Activated CD4-positive, alpha-beta T cell treated with anti-CD3 and anti-CD28 coated beads for 36 hours (primary cell): ENCODE measurements at regions not wholly inside any gene's neighbourhood (a gene's known extent, or its start where the extent isn't known, plus 50 kb on each side); places are given as distances from the start of the nearest gene placed in this dataset.

Experiments used
- ATAC-seq: fragments of 200-7000 bp; cut with Tn5 transposase; one replicate; pipeline ENCODE4 v1.10.0; 2021; ENCODE audit warnings: mild to moderate bottlenecking, moderate library complexity
- CTCF ChIA-PET: fragments of 350-600 bp; sonication (Branson Sonifier 250); formaldehyde crosslinking; loops from one replicate; lab custom pipeline; 2021; ENCODE audit warnings: antibody characterized with exemption; lab: Charles Lee
- POLR2A ChIA-PET: fragments of 350-600 bp; sonication (Branson Sonifier 250); formaldehyde crosslinking; loops from one replicate; lab custom pipeline; 2021; ENCODE audit warnings: antibody characterized with exemption, inconsistent platforms; lab: Charles Lee
- DNase-seq: peaks from one replicate; pipeline ENCODE4 v3.0.0-alpha.2; 2020
- H3K27ac Mint-ChIP-seq: one replicate; pipeline ENCODE4 v1.8.0; 2021; ENCODE audit warnings: mixed read lengths
- H3K27me3 Mint-ChIP-seq: one replicate; pipeline ENCODE4 v1.8.0; 2021; ENCODE audit warnings: mixed read lengths
- H3K36me3 Mint-ChIP-seq: one replicate; pipeline ENCODE4 v1.8.0; 2021; ENCODE audit warnings: low read depth, mixed read lengths
- H3K4me1 Mint-ChIP-seq: one replicate; pipeline ENCODE4 v1.8.0; 2021; ENCODE audit warnings: mixed read lengths
- H3K4me3 Mint-ChIP-seq: one replicate; pipeline ENCODE4 v1.8.0; 2021; ENCODE audit warnings: mild to moderate bottlenecking, moderate library complexity, mixed read lengths
- H3K9me3 Mint-ChIP-seq: one replicate; pipeline ENCODE4 v1.8.0; 2021; ENCODE audit warnings: low read depth, mixed read lengths
- intact Hi-C, 2 experiments: fragments of 100-400 bp; cut with DNase I in 1 of 2; cut with micrococcal nuclease in 1 of 2; formaldehyde crosslinking; loops; one replicate each; pipeline versions ENCODE4 v1.14.2 to v1.15.1; 2022 to 2024; cut with DNase I, micrococcal nuclease

- Mint-ChIP-seq H3K27me3 (no peaks in the 10 kb centered on the region), H3K4me1 (peaks cover 8% of the 10 kb centered on the region), H3K36me3 (no peaks in the 10 kb centered on the region), H3K4me3 (no peak overlapping the region), H3K27ac (no peak overlapping the region), H3K9me3 (no peaks in the 10 kb centered on the region)
- CTCF ChIA-PET, result no interaction called here
- DNase-seq (no peak), ATAC-seq (no peak)
- intact Hi-C loops, result no loop called here
- POLR2A ChIA-PET, result no interaction called here
Measured at GRCh38 chrX:16469870-16470269, 180.1 kb upstream of the S100G start.

GRCh38 chrX:16472345-16472744 is 177.6 kb upstream of the S100G start:
- ChIA-PET POLR2A (no interaction called here), CTCF (no interaction called here)
- DNase-seq (no peak), ATAC-seq (peak; percentile 65)
- Mint-ChIP-seq H3K4me1 (peaks cover 8% of the 10 kb centered on the region), H3K27ac (no peak overlapping the region), H3K36me3 (no peaks in the 10 kb centered on the region), H3K4me3 (no peak overlapping the region), H3K27me3 (no peaks in the 10 kb centered on the region), H3K9me3 (no peaks in the 10 kb centered on the region)
- intact Hi-C loops, result no loop called here

DNA sequence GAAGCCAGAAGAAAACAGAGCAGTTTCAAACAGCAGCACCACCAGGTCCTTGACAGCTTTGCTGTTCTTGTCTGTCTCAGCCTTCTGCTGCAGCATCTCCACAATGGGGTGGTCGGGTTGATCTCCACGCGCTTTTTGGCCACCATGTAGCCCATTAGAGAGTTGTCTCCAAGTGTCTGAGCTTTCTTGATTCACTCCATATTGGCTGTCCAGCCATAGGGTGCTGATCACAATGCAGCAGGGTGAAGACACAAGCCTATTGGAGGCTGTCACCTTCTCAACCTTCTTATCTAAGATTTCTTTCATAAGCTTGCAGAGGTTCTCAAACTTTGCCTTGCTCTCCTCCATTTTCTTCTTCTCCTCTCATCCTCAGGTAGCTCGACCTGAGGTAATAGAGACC is 175.4 kb upstream of the S100G start:
- intact Hi-C loops, result no loop called here
- CTCF ChIA-PET, result no interaction called here
- no peaks in the 10 kb centered on the region for H3K36me3 Mint-ChIP-seq
- no peak for DNase-seq
- no peaks in the 10 kb centered on the region for H3K27me3 Mint-ChIP-seq
- POLR2A ChIA-PET, result no interaction called here
- no peak overlapping the region for H3K27ac Mint-ChIP-seq
- peaks cover 18% of the 10 kb centered on the region for H3K4me1 Mint-ChIP-seq
- no peak for ATAC-seq
- no peak overlapping the region for H3K4me3 Mint-ChIP-seq
- no peaks in the 10 kb centered on the region for H3K9me3 Mint-ChIP-seq

- ATAC-seq (no peak), DNase-seq (no peak)
- H3K9me3 Mint-ChIP-seq, result no peaks in the 10 kb centered on the region
- ChIA-PET POLR2A (no interaction called here), CTCF (no interaction called here)
- peaks cover 21% of the 10 kb centered on the region for H3K4me1 Mint-ChIP-seq
- no peaks in the 10 kb centered on the region for H3K27me3 Mint-ChIP-seq
- H3K4me3 Mint-ChIP-seq, result no peak overlapping the region
- intact Hi-C loops, result no loop called here
- H3K27ac Mint-ChIP-seq, result no peak overlapping the region
- H3K36me3 Mint-ChIP-seq, result no peaks in the 10 kb centered on the region
Measured at GRCh38 chrX:16476009-16476408, 173.9 kb upstream of the S100G start.

DNA sequence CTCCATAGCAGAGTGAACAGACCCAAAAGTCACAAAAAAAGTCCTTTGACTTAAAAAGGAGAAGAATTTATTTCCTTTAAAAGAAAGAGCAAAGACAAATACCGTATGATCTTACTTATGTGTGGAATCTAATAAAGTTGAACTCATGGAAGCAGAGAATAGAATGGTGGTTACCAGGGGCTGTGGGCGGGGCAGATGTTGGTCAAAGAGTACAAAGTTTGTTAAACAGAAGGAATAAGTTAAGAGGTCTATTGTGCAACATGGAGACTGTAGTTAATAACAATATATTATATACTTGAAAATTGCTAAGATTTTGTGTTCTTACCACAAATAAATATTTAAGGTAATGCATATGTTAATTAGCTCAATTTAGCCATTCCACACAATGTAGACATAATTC is 173.3 kb upstream of the S100G start:
- Mint-ChIP-seq H3K4me1 (peaks cover 20% of the 10 kb centered on the region), H3K9me3 (no peaks in the 10 kb centered on the region), H3K27me3 (no peaks in the 10 kb centered on the region), H3K4me3 (no peak overlapping the region), H3K27ac (no peak overlapping the region), H3K36me3 (no peaks in the 10 kb centered on the region)
- intact Hi-C loops, result no loop called here
- CTCF ChIA-PET, result no interaction called here
- ATAC-seq, result no peak
- no peak for DNase-seq
- POLR2A ChIA-PET, result no interaction called here

DNA sequence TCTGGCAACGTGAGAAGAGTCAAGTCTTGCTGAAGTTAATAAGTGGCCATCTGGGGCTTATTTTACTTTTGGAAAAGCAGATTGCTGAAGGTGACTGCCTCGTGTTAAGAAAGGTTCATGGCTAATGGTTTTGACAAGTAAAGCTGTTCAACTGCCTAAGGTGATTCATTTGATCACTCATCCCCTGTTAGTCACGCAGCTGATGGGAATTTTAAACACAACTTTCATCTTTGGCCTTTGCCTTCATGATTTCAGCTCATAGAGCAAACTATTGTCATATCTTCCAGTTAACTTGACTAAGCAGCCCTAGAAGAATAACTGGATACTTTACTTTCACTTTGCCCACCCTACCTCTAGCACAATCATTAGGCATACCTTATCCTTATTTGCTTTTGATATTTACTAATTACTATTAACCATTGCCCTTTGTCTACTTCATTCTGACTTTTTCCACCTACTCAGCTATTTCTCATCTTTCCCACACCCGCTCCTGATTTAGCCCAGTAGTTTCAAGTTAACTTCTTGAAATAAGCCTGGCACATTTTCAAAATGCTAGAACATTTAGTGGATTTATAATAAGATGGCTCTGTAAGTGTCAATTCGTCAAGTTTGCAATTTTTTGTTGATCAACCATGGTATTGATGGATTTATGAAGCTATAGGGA is 170.6 kb upstream of the S100G start:
- no peaks in the 10 kb centered on the region for H3K36me3 Mint-ChIP-seq
- peaks cover 23% of the 10 kb centered on the region for H3K4me1 Mint-ChIP-seq
- ChIA-PET CTCF (interaction anchor here (1.1 kb wide), 1 partner anchor 32 kb away, joined by 4 read pairs; no protein-coding TSS in a partner anchor), POLR2A (interaction anchor here (0.6 kb wide), 1 partner anchor 738 kb away, joined by 3 read pairs; no protein-coding TSS in a partner anchor)
- H3K9me3 Mint-ChIP-seq, result no peaks in the 10 kb centered on the region
- ATAC-seq, result peak; percentile 82
- intact Hi-C loops, result no loop called here
- DNase-seq, result peak; percentile 8
- H3K27me3 Mint-ChIP-seq, result no peaks in the 10 kb centered on the region
- no peak overlapping the region for H3K4me3 Mint-ChIP-seq
- peak overlapping the region; percentile 42 for H3K27ac Mint-ChIP-seq

DNA sequence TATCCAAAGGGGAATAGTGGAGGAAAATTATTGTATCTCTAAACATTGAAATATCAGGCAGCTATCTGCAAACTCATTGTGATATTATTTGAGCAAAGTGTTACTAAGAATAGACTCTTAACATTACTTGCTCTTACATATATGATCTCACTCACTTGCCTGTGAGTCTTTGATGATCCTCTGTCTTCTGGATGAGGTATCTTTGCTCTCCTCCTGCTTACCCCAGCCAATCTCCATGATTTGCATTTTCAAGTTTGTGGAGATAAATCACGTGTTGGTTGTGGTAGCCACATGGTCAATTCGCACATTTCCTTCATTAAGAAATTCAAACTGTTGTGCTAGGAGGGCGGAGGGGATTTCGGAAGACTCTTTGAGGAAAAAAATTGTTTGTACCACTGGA is 169.9 kb upstream of the S100G start:
- H3K4me1 Mint-ChIP-seq, result peaks cover 30% of the 10 kb centered on the region
- no peak for DNase-seq

GRCh38 chrX:16484338-16484737 is 165.6 kb upstream of the S100G start:
- Mint-ChIP-seq H3K36me3 (no peaks in the 10 kb centered on the region), H3K4me1 (peaks cover 31% of the 10 kb centered on the region), H3K27ac (peak overlapping the region; percentile 72), H3K9me3 (no peaks in the 10 kb centered on the region), H3K27me3 (no peaks in the 10 kb centered on the region), H3K4me3 (no peak overlapping the region)
- ChIA-PET POLR2A (no interaction called here), CTCF (interaction anchor here (1.0 kb wide), 1 partner anchor 20 kb away, joined by 4 read pairs; no protein-coding TSS in a partner anchor)
- DNase-seq (peak; percentile 58), ATAC-seq (peak; percentile 99)
- intact Hi-C loops, result loop anchor here in 1 of 2 experiments (1.0 to 5.0 kb wide), 3 partner anchors 44 to 228 kb away; partner anchors contain the start of gene CTPS2

More for the DNA sequence above, 169.9 kb upstream of the S100G start:
- Mint-ChIP-seq H3K27me3 (no peaks in the 10 kb centered on the region), H3K36me3 (no peaks in the 10 kb centered on the region), H3K4me3 (no peak overlapping the region), H3K27ac (peak overlapping the region; percentile 42), H3K9me3 (no peaks in the 10 kb centered on the region)
- ATAC-seq, result no peak
- CTCF ChIA-PET, result no interaction called here
- POLR2A ChIA-PET, result no interaction called here
- intact Hi-C loops, result loop anchor here in 1 of 2 experiments (5.0 kb wide), 1 partner anchor 232 kb away; the partner anchor contains the start of gene CTPS2

- Mint-ChIP-seq H3K4me1 (peaks cover 25% of the 10 kb centered on the region), H3K27me3 (peaks cover 2% of the 10 kb centered on the region), H3K36me3 (no peaks in the 10 kb centered on the region), H3K4me3 (no peak overlapping the region), H3K27ac (no peak overlapping the region), H3K9me3 (no peaks in the 10 kb centered on the region)
- intact Hi-C loops, result no loop called here
- DNase-seq (no peak), ATAC-seq (no peak)
- ChIA-PET CTCF (no interaction called here), POLR2A (no interaction called here)
Measured at GRCh38 chrX:16487620-16488385, 162.2 kb upstream of the S100G start.

- ChIA-PET CTCF (no interaction called here), POLR2A (no interaction called here)
- Mint-ChIP-seq H3K27me3 (peaks cover 2% of the 10 kb centered on the region), H3K36me3 (no peaks in the 10 kb centered on the region), H3K27ac (no peak overlapping the region), H3K4me3 (no peak overlapping the region), H3K4me1 (peaks cover 19% of the 10 kb centered on the region), H3K9me3 (no peaks in the 10 kb centered on the region)
- ATAC-seq, result no peak
- DNase-seq, result no peak
- intact Hi-C loops, result no loop called here
Measured at GRCh38 chrX:16488959-16489358, 161.0 kb upstream of the S100G start.

- no peaks in the 10 kb centered on the region for H3K36me3 Mint-ChIP-seq
- intact Hi-C loops, result no loop called here
- CTCF ChIA-PET, result interaction anchor here (0.6 kb wide), 1 partner anchor 204 kb away, joined by 3 read pairs; no protein-coding TSS in a partner anchor
- no peaks in the 10 kb centered on the region for H3K9me3 Mint-ChIP-seq
- no peak overlapping the region for H3K27ac Mint-ChIP-seq
- no peak overlapping the region for H3K4me3 Mint-ChIP-seq
- POLR2A ChIA-PET, result no interaction called here
- H3K4me1 Mint-ChIP-seq, result no peaks in the 10 kb centered on the region
- H3K27me3 Mint-ChIP-seq, result peaks cover 2% of the 10 kb centered on the region
- no peak for DNase-seq
- ATAC-seq, result no peak
Measured at GRCh38 chrX:16491461-16491860, 158.5 kb upstream of the S100G start.

GRCh38 chrX:16496175-16496574 is 153.8 kb upstream of the S100G start:
- H3K36me3 Mint-ChIP-seq, result no peaks in the 10 kb centered on the region
- intact Hi-C loops, result no loop called here
- H3K27ac Mint-ChIP-seq, result no peak overlapping the region
- H3K27me3 Mint-ChIP-seq, result peaks cover 2% of the 10 kb centered on the region
- H3K4me1 Mint-ChIP-seq, result no peaks in the 10 kb centered on the region
- CTCF ChIA-PET, result no interaction called here
- ATAC-seq (no peak), DNase-seq (no peak)
- POLR2A ChIA-PET, result no interaction called here
- no peak overlapping the region for H3K4me3 Mint-ChIP-seq
- H3K9me3 Mint-ChIP-seq, result no peaks in the 10 kb centered on the region
